ENCODE measurements at regions not wholly inside any gene's neighbourhood (a gene's known extent, or its start where the extent isn't known, plus 50 kb on each side); places are given as distances from the start of the nearest gene placed in this dataset.

DNA sequence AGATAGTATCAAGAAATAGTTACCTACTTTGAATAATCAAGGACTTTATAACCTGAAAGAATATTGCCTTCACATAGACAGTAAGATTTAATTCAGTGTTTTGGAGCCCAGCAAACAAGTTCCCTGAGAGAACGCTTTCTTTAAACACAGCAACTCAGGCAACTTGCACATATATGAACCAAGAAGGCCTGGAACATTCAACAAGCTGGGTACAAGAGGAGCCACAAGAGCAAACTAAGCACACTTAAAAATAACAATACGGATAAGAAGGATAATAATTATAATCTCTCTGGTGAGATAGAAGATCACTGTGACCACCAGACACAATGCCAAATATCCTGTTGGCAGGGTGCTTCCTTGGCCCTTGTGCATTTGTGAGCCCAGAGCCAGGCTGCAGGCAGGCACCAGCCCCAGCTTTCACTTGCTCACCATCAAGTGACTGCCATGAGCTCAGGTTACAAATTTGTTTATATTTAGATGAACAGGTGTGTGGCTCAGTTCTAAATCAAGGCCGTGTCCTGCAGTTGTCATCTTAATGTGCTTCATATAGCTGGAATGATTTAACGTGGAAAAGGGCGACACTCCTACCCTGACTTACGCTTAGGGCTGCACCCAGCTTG, 446.6 kb downstream of the IRS1 start:
- DNase-seq (ENCODE audit: low read depth in 3 of 3, low spot score in 2 of 3) = no peak

DNA sequence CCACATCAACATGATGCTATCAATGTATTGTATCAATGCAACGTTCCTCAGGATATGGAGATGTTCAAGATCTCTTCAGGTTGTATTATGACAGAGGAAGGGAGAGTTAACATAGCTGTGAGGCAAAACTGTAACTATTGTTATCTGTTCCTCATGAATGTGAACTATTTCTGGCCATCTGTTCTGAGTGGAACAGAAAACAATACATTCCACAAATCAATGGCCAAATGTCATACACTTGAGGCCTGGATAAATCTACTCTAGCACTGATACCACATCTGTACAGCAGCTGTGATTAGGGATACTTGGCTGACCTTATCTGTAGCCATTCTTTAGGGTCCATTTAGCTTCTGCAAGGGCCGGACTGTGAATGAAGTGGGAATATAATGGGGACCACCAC, 447.9 kb downstream of the IRS1 start:
- DNase-seq (ENCODE audit: low read depth in 3 of 3, low spot score in 2 of 3) = no peak

DNA sequence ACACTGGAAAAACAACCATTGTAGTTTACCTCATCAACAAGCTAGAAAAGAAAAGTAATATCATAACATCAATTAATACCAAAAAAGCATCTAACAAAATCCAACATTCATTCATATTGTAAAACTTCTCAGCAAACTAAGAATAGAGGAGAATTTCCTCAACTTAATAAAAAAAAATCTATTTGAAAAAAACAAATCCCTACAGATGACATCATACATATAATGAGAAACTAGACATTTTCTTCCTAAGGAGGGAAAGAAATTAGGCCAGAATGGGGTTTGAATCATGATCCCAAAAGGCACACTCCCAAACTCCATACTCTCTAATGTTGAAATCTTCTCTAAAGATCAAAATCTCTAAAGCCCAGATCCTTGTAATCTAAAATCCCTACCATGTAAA, 460.0 kb downstream of the IRS1 start:
- no peak for DNase-seq (ENCODE audit: low read depth in 3 of 3, low spot score in 2 of 3)

DNA sequence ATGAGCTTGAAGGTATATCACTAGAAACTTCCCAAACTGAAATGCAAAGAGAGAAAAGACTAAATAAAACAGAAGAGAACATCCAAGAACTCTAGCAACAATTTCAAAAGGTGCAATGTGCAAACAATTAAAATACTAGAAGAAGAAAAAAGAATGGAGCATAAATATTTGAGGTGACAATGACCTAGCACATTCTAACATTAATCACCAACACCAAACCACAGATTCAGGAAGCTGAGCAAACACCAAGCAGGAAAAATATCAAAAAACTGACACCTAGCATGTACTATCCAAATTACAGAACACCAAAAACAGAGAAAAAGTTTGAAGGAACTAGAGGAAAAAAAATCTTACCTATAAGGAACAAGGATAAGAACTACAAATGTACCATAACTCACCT, 460.8 kb downstream of the IRS1 start:
- DNase-seq (ENCODE audit: low read depth in 3 of 3, low spot score in 2 of 3) = no peak

GRCh38 chr2:226337941-226338600, 461.5 kb downstream of the IRS1 start:
- peak; percentile 13 to 18 (median 18) for DNase-seq (ENCODE audit: low read depth in 3 of 3, low spot score in 2 of 3)

GRCh38 chr2:226336283-226336682, 463.3 kb downstream of the IRS1 start:
- no peak for DNase-seq (ENCODE audit: low read depth in 3 of 3, low spot score in 2 of 3)

DNA sequence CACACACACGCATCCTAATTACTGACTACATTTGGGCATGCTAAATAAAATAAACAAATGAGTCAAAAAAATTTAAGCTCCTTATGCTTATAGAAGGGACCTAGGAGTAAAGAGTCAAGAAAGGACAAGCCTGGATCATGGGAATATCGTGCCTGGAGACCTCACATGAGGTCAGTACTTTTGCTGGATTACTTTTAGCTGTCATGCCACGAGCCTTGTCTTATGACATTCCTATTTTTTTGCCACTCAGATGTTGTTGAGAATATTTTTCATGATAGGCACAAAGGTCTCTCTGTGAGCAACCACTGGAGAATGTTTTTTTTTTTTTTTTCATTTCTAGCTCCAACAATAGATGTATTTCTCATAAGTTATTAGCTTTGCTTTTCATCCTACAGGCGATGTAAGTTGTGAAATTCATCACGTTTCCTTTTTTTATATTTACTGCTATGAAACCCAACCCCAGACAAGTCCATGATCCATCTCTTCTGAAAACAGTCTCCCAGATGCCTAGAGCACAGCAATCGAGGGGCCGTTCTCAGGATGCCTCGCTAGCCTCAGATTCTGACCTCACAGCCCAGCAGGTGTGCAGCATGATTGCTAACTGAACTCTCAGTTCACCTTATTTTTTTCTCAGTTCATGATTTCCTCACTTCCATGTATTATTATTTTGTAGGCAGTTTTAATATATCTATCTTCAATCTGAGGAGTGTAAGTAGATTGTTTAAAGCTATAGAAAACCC, 464.5 kb downstream of the IRS1 start:
- DNase-seq (ENCODE audit: low read depth in 3 of 3, low spot score in 2 of 3) = no peak

DNA sequence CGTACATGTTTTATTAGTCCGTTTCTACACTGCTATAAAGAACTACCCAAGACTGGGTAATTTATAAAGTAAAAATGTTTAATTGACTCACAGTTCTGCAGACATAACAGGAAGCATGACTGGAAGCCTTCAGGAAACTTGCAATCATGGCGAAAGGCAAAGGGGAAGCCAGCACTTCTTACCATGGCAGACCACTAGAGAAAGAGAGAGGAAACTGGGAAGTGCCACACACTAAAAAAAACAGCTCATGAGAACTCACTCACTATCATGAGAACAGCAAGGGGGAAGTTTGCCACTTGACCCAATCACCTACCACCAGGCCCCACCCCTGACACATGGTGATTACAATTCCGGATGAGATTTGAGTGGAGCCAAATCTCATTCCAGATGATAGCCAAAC, 466.2 kb downstream of the IRS1 start:
- no peak for DNase-seq (ENCODE audit: low read depth in 3 of 3, low spot score in 2 of 3)

GRCh38 chr2:226330206-226330605, 469.4 kb downstream of the IRS1 start:
- no peak for DNase-seq (ENCODE audit: low read depth in 3 of 3, low spot score in 2 of 3)

DNA sequence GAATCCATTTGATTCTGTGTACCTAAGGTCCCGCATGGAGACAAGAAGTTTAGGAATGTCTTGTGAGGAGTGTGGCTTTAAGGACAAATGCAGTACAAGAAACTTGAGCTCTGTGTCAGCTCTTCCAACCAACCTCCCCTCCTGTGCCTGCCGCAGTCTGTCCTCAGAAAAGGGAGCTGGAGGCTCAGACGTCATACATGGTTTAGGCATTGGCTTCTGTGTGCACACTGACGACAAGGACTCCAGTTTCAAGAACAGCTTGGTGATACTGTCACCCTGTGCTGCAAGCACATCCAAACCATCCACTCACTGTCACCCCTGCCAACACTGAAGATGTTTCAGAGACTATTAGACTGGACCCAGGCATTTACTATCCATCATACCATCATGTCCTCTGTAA, 470.4 kb downstream of the IRS1 start:
- DNase-seq (ENCODE audit: low read depth in 3 of 3, low spot score in 2 of 3) = no peak

DNA sequence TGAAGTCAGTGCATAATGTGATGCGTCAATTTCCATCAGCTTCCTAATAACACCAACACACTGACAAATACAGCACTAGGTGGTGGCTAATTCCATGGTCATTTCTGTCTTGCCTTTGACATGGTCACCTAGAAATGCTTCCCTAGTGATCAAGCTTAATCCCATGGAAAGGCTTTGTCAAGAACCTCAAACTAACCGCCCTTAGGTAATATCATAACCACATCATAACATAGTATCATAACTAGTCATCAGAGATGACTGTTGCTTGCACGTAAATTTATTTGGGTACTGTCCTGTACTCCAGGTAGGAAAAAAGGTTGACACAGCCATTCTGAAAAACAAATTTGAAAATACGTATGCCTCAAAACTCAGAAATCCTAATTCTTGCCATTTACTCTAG, 471.8 kb downstream of the IRS1 start:
- no peak for DNase-seq (ENCODE audit: low read depth in 3 of 3, low spot score in 2 of 3)

DNA sequence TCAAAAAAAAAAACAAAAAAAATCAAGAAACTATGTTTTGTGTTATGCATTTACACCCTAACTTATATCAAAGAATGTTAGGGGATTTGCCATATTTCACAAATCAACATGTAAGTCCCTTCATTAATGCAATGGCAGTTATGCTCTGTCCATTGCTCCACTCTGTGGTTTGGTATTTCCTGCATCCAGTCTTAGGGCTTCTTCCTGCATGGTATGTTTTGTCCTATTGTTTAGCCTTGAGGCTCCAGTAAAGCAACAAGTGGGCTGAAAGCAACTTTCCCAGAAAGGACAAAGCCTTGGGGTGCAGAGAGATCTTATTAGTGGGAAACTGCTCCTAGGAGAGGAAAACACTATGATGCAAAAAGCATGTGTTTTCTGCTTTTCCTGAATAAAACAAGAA, 474.1 kb downstream of the IRS1 start:
- no peak for DNase-seq (ENCODE audit: low read depth in 3 of 3, low spot score in 2 of 3)

GRCh38 chr2:226320076-226320948, 479.3 kb downstream of the IRS1 start:
- DNase-seq (ENCODE audit: low read depth in 3 of 3, low spot score in 2 of 3) = no peak

DNA sequence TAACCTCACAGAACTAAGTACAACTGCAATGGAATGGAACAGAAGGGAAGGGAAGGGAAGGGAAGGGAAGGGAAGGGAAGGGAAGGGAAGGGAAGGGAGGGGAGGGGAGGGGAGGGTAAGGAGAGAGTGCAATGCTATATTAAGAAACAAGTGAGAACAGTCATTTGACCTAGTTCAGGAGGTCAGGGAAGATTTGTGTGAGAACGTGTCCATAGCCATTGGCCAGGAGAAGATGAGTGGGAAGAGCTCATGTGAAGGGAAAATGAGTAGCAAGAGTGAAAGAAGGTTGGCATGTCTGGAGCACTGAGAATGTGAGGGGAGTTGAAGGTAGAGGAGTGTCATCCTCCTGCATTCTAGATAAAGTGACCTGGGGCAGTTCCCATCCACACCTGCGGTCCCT, 481.6 kb downstream of the IRS1 start:
- no peak for DNase-seq (ENCODE audit: low read depth in 3 of 3, low spot score in 2 of 3)

GRCh38 chr2:226313060-226313459, 486.6 kb downstream of the IRS1 start:
- no peak for DNase-seq (ENCODE audit: low read depth in 3 of 3, low spot score in 2 of 3)

GRCh38 chr2:226312155-226312554, 487.5 kb downstream of the IRS1 start:
- DNase-seq (ENCODE audit: low read depth in 3 of 3, low spot score in 2 of 3) = no peak

GRCh38 chr2:226310146-226310545, 489.5 kb downstream of the IRS1 start:
- peak in 1 of 3 donors; percentile 23 for DNase-seq (ENCODE audit: low read depth in 3 of 3, low spot score in 2 of 3)

DNA sequence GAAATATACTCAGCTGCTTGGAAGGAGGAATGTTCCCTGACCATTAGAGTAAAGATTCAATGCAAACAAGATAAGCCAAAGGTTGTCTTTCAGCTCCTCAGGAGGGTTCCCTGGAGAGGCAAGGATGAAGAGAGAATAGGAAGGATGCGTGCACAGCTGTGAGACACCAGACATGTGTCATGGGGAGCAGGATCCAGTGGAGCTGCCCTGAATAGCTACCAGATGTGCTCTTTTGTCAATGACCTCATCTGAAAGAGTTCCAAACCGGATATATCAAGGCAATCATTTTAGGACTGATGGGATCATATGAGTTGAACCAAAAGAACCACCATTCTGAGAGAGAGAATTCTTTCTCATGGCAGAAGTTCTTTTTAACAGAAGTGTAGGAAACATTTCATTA, 490.6 kb downstream of the IRS1 start:
- DNase-seq (ENCODE audit: low read depth in 3 of 3, low spot score in 2 of 3) = no peak

- no peak for DNase-seq (ENCODE audit: low read depth in 3 of 3, low spot score in 2 of 3)
These were observed 491.3 kb downstream of the IRS1 start for GRCh38 chr2:226308323-226308680.

DNA sequence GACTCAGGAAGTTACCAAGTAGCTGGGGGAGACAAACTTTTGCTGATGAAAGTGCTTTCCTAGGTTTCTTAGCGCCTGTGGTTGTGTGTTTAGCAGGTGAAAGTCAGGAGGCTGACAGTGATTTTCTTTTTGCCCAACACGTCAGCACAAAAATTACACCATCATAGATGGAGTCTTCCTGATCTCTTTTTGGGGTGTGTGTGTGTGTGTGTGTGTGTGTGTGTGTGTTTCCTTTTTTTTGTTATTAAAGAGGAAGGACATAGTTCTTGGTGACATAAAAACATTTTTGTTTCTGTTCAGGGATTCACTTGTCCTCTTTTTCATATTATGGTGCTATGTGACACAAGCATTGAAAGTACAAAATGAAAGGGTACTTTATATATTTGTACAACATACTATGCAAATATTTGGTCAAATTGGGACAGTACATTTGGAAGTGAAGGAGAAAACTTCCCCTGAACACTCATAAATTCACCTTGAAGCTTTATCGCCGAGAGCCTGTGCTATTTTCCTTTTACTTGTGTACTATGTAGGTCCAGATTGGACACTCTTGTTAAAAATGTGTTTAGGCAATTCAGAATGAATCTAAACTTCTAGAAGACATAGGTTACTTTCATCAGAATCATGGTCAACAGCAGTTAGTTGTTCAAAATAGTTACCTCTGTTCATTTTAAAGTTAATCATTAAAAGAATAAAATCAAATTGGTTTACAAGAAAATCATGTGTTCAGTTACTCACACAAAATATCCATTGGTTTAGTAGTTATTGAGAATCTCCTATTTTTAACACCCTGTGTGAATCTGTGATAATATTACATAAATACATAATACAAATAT, 491.9 kb downstream of the IRS1 start:
- no peak for DNase-seq (ENCODE audit: low read depth in 3 of 3, low spot score in 2 of 3)
